Neural cell (in vitro differentiated cells): ENCODE measurements at regions not wholly inside any gene's neighbourhood (a gene's known extent, or its start where the extent isn't known, plus 50 kb on each side); places are given as distances from the start of the nearest gene placed in this dataset.

ENCODE experiments used
- CTCF ChIP-seq: fragments of 450-650 bp; IDR thresholded peaks from 2 replicates; pipeline ENCODE4 v1.5.1; 2014; ENCODE audit warnings: antibody characterized with exemption, mild to moderate bottlenecking, moderate library complexity; ENCODE audit not compliant: poor library complexity, severe bottlenecking
- EP300 ChIP-seq: fragments of 450-650 bp; conservative IDR thresholded peaks from 2 replicates; pipeline ENCODE4 v1.6.1; 2014; ENCODE audit warnings: antibody characterized with exemption, mild to moderate bottlenecking, moderate library complexity; ENCODE audit not compliant: poor library complexity, severe bottlenecking
- EZH2 ChIP-seq: fragments of 200-600, 300-800 bp; shearing (Covaris generic), sonication (generic); IDR thresholded peaks from 2 replicates; pipeline ENCODE4 v1.6.1; 2014; ENCODE audit warnings: antibody characterized with exemption, low read length, borderline replicate concordance, mild to moderate bottlenecking; ENCODE audit not compliant: insufficient read depth, poor library complexity, severe bottlenecking
- MXI1 ChIP-seq: fragments of 450-650 bp; conservative IDR thresholded peaks from 2 replicates; pipeline ENCODE4 v1.6.1; 2014; ENCODE audit warnings: antibody characterized with exemption, mild to moderate bottlenecking; ENCODE audit not compliant: poor library complexity, severe bottlenecking
- POLR2AphosphoS5 ChIP-seq: IDR thresholded peaks from 2 replicates; pipeline ENCODE4 v1.6.1; 2012
- RAD21 ChIP-seq: fragments of 450-650 bp; conservative IDR thresholded peaks from 2 replicates; pipeline ENCODE4 v1.6.1; 2014; ENCODE audit warnings: antibody characterized with exemption, mild to moderate bottlenecking, moderate library complexity
- REST ChIP-seq: IDR thresholded peaks from 2 replicates; pipeline ENCODE4 v1.6.1; 2012; ENCODE audit warnings: borderline replicate concordance
- TAF1 ChIP-seq: IDR thresholded peaks from 2 replicates; pipeline ENCODE4 v1.6.1; 2012; ENCODE audit warnings: low read depth

- TF ChIP-seq REST (no peak), CTCF (no peak), POLR2AphosphoS5 (no peak), TAF1 (no peak), MXI1 (no peak), EZH2 (no peak), EP300 (no peak), RAD21 (no peak)
Measured at GRCh38 chr16:86150641-86151238, 251.8 kb downstream of the IRF8 start.
